HG03565 (cell line): ENCODE measurements at regions not wholly inside any gene's neighbourhood (a gene's known extent, or its start where the extent isn't known, plus 50 kb on each side); places are given as distances from the start of the nearest gene placed in this dataset.
"Not testable (repeated sequence)": the region's sequence is repeated elsewhere in the genome, so short reads cannot be mapped to it uniquely, and the experiment has no call there.

Source experiments
- ATAC-seq: cut with Tn5 transposase; IDR thresholded peaks from one replicate; pipeline ENCODE4 v1.9.1; 2021; ENCODE audit warnings: mild to moderate bottlenecking, moderate library complexity; ENCODE audit not compliant: unreplicated experiment

- ATAC-seq, result not testable (repeated sequence)
These were observed 93.4 kb upstream of the DPP6 start for GRCh38 chr7:153958789-153959188.

- not testable (repeated sequence) for ATAC-seq
These were observed 87.6 kb upstream of the DPP6 start for GRCh38 chr7:153964481-153965112.

GRCh38 chr7:153969016-153969415, 83.2 kb upstream of the DPP6 start:
- ATAC-seq, result not testable (repeated sequence)

GRCh38 chr7:153974603-153975002, 77.6 kb upstream of the DPP6 start:
- ATAC-seq, result not testable (repeated sequence)

GRCh38 chr7:153976745-153977144, 75.5 kb upstream of the DPP6 start:
- ATAC-seq, result not testable (repeated sequence)

GRCh38 chr7:153983186-153983585, 69.0 kb upstream of the DPP6 start:
- ATAC-seq, result not testable (repeated sequence)

GRCh38 chr7:153989066-153989627, 63.1 kb upstream of the DPP6 start:
- not testable (repeated sequence) for ATAC-seq

- ATAC-seq, result not testable (repeated sequence)
These were observed 62.3 kb upstream of the DPP6 start for GRCh38 chr7:153989742-153990425.

GRCh38 chr7:153991471-153991870, 60.7 kb upstream of the DPP6 start:
- not testable (repeated sequence) for ATAC-seq

GRCh38 chr7:153993402-153993801, 58.8 kb upstream of the DPP6 start:
- ATAC-seq, result not testable (repeated sequence)

GRCh38 chr7:153998896-153999295, 53.3 kb upstream of the DPP6 start:
- ATAC-seq, result not testable (repeated sequence)
